ENCODE measurements at regions not wholly inside any gene's neighbourhood (a gene's known extent, or its start where the extent isn't known, plus 50 kb on each side); places are given as distances from the start of the nearest gene placed in this dataset.

- TF ChIP-seq KAT2B (IDR thresholded peaks at IDR 0.05; ENCODE audit: borderline replicate concordance, low read depth, low read length) (no peak), TARDBP (CRISPR knock-in tag; IDR thresholded peaks at IDR 0.05) (no peak), ATF4 (CRISPR knock-in tag; IDR thresholded peaks at IDR 0.05) (no peak), SMAD1 (CRISPR knock-in tag; IDR thresholded peaks at IDR 0.05; ENCODE audit: borderline replicate concordance, low read depth) (no peak), BCL3 (CRISPR knock-in tag; IDR thresholded peaks at IDR 0.05) (no peak), CTCF (CRISPR knock-in tag; IDR thresholded peaks at IDR 0.05) (no peak), CEBPB (IDR thresholded peaks at IDR 0.05; ENCODE audit: borderline replicate concordance, low read depth, low read length) (no peak), ZBTB43 (CRISPR knock-in tag; conservative IDR thresholded peaks at IDR 0.05) (no peak), ZBTB21 (CRISPR knock-in tag; IDR thresholded peaks at IDR 0.05) (no peak)
These were observed 120.3 kb upstream of the TMEM18 start for GRCh38 chr2:797556-797955.
